ENCODE measurements at regions not wholly inside any gene's neighbourhood (a gene's known extent, or its start where the extent isn't known, plus 50 kb on each side); places are given as distances from the start of the nearest gene placed in this dataset.

DNA sequence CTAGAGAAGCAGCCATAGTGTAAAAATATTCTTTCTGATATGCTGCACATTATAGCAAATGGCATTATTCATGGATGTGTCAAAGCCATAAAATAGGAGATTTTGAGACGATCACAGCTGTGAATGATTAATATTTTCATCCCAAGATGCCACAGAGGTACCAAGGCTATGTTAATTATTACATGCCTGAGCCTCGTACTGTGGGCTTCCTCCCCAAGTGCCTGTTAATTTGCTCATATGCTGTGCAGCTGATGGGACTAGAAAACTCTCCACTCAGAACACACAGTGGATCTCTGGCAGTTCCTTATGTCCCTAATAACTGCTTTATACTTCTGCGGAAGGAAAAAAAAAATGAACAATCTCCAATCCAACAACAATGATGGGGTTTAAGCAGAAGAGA lies 184.9 kb upstream of the TSHZ2 start:
- TF ChIP-seq, protein P1, sequence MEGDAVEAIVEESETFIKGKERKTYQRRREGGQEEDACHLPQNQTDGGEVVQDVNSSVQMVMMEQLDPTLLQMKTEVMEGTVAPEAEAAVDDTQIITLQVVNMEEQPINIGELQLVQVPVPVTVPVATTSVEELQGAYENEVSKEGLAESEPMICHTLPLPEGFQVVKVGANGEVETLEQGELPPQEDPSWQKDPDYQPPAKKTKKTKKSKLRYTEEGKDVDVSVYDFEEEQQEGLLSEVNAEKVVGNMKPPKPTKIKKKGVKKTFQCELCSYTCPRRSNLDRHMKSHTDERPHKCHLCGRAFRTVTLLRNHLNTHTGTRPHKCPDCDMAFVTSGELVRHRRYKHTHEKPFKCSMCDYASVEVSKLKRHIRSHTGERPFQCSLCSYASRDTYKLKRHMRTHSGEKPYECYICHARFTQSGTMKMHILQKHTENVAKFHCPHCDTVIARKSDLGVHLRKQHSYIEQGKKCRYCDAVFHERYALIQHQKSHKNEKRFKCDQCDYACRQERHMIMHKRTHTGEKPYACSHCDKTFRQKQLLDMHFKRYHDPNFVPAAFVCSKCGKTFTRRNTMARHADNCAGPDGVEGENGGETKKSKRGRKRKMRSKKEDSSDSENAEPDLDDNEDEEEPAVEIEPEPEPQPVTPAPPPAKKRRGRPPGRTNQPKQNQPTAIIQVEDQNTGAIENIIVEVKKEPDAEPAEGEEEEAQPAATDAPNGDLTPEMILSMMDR (IDR thresholded peaks at IDR 0.05 in 2 of 3, conservative IDR thresholded peaks at IDR 0.05 in 1 of 3; ENCODE audit: control insufficient read depth in 2 of 3, extremely low read depth in 1 of 3, insufficient read depth in 1 of 3, low read depth in 3 of 3, low read length in 3 of 3) = no peak
- TF ChIP-seq CHD1 (IDR thresholded peaks at IDR 0.05; ENCODE audit: low read depth, low read length) (no peak), ASH2L (IDR thresholded peaks at IDR 0.05; ENCODE audit: borderline replicate concordance, low read depth) (no peak)

Data from GM12878 (cell line).